HepG2 (cell line): ENCODE measurements at regions not wholly inside any gene's neighbourhood (a gene's known extent, or its start where the extent isn't known, plus 50 kb on each side); places are given as distances from the start of the nearest gene placed in this dataset.

Experiments
- EP300 ChIP-seq, 3 experiments: sonication (generic) in 1 of 3; formaldehyde crosslinking in 1 of 3; IDR thresholded peaks; 2 replicates each; pipeline versions ENCODE4 v1.5.1 to v1.6.1; 2011 to 2020; ENCODE audit warnings: low read depth in 2 of 3, low read length in 2 of 3, borderline replicate concordance in 1 of 3, improper control_type of control experiment in 1 of 3, mild to moderate bottlenecking in 1 of 3, missing genetic modification reagents in 1 of 3, moderate library complexity in 1 of 3
- KAT7 ChIP-seq: IDR thresholded peaks from 2 replicates; pipeline ENCODE4 v1.6.1; 2018; ENCODE audit warnings: borderline replicate concordance, missing compliant biosample characterization
- POLR2A ChIP-seq, 2 experiments: IDR thresholded peaks; 2 replicates each; pipeline ENCODE4 v1.6.1; 2011; ENCODE audit warnings: low read depth in 2 of 2, low read length in 2 of 2, mild to moderate bottlenecking in 1 of 2, moderate library complexity in 1 of 2; ENCODE audit not compliant: insufficient read depth in 1 of 2
- REPIN1 ChIP-seq: sonication (generic); formaldehyde crosslinking; IDR thresholded peaks from 2 replicates; pipeline ENCODE4 v1.8.0; 2022; ENCODE audit warnings: missing genetic modification reagents, low read depth, mild to moderate bottlenecking, borderline replicate concordance
- RNF2 ChIP-seq: fragments of 450-650 bp; conservative IDR thresholded peaks from 2 replicates; pipeline ENCODE4 v1.6.1; 2016; ENCODE audit warnings: low read depth
- ZNF780A ChIP-seq: sonication (generic); formaldehyde crosslinking; IDR thresholded peaks from 2 replicates; pipeline ENCODE4 v1.8.0; 2022; ENCODE audit warnings: mild to moderate bottlenecking, missing genetic modification reagents, moderate library complexity
- TF ChIP-seq, protein P1 (sequence below): sonication (generic); formaldehyde crosslinking; IDR thresholded peaks from 2 replicates; pipeline ENCODE4 v1.5.0; 2020; ENCODE audit warnings: missing genetic modification reagents
- TF ChIP-seq, protein P2 (sequence below): sonication (generic); formaldehyde crosslinking; IDR thresholded peaks from 2 replicates; pipeline ENCODE4 v1.5.0; 2020; ENCODE audit warnings: mild to moderate bottlenecking, missing genetic modification reagents, moderate library complexity

DNA sequence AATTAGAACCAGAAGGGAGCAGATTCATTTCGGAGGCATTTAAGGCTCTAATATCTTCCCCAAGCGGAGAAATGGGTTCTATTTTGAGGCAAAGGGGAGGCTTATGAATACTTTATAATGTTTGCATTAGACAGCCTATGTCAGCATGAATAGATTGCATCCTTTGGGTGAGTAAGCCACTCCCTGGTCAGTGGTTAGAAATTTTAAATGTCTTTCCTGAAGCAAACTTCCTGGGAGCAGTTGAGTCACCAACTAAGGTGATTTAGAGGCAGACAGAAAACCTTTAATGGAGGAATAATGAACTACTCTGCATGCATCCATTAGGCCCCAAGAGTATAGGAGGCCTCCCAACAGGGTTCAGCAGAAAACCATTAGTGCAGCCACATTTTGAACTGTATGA lies 204.9 kb downstream of the ELAVL2 start:
- TF ChIP-seq KAT7: no peak
- no peak for TF ChIP-seq EP300 (IDR thresholded peaks at IDR 0.05; ENCODE audit: low read depth in 2 of 2, low read length in 2 of 2)
- no peak for TF ChIP-seq EP300 (CRISPR knock-in tag; IDR thresholded peaks at IDR 0.05; ENCODE audit: borderline replicate concordance)
- no peak for TF ChIP-seq REPIN1 (CRISPR knock-in tag)
- TF ChIP-seq POLR2A (IDR thresholded peaks at IDR 0.05; ENCODE audit: insufficient read depth in 1 of 2, low read depth in 2 of 2, low read length in 2 of 2): no peak
- TF ChIP-seq, protein P1, sequence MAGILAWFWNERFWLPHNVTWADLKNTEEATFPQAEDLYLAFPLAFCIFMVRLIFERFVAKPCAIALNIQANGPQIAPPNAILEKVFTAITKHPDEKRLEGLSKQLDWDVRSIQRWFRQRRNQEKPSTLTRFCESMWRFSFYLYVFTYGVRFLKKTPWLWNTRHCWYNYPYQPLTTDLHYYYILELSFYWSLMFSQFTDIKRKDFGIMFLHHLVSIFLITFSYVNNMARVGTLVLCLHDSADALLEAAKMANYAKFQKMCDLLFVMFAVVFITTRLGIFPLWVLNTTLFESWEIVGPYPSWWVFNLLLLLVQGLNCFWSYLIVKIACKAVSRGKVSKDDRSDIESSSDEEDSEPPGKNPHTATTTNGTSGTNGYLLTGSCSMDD: no peak
- TF ChIP-seq RNF2: no peak
- no peak for TF ChIP-seq ZNF780A
- TF ChIP-seq, protein P2, sequence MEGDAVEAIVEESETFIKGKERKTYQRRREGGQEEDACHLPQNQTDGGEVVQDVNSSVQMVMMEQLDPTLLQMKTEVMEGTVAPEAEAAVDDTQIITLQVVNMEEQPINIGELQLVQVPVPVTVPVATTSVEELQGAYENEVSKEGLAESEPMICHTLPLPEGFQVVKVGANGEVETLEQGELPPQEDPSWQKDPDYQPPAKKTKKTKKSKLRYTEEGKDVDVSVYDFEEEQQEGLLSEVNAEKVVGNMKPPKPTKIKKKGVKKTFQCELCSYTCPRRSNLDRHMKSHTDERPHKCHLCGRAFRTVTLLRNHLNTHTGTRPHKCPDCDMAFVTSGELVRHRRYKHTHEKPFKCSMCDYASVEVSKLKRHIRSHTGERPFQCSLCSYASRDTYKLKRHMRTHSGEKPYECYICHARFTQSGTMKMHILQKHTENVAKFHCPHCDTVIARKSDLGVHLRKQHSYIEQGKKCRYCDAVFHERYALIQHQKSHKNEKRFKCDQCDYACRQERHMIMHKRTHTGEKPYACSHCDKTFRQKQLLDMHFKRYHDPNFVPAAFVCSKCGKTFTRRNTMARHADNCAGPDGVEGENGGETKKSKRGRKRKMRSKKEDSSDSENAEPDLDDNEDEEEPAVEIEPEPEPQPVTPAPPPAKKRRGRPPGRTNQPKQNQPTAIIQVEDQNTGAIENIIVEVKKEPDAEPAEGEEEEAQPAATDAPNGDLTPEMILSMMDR (CRISPR knock-in tag): no peak
